GM21528 (cell line): ENCODE measurements at regions not wholly inside any gene's neighbourhood (a gene's known extent, or its start where the extent isn't known, plus 50 kb on each side); places are given as distances from the start of the nearest gene placed in this dataset.

ENCODE experiments used
- ATAC-seq: cut with Tn5 transposase; IDR thresholded peaks from one replicate; pipeline ENCODE4 v1.9.1; 2021; ENCODE audit warnings: mild to moderate bottlenecking, moderate library complexity; ENCODE audit not compliant: unreplicated experiment, low FRiP score

- no peak for ATAC-seq
Measured at GRCh38 chr5:8600843-8601242, 731.9 kb downstream of the MTRR start.

GRCh38 chr5:8601831-8602354 is 732.9 kb downstream of the MTRR start:
- no peak for ATAC-seq

GRCh38 chr5:8606231-8606630 is 737.3 kb downstream of the MTRR start:
- no peak for ATAC-seq

GRCh38 chr5:8611067-8611466 is 742.1 kb downstream of the MTRR start:
- ATAC-seq, result no peak

GRCh38 chr5:8613078-8613685 is 744.2 kb downstream of the MTRR start:
- no peak for ATAC-seq

- ATAC-seq, result no peak
Measured at GRCh38 chr5:8615142-8615858, 746.4 kb downstream of the MTRR start.

GRCh38 chr5:8628521-8628920 is 759.6 kb downstream of the MTRR start:
- no peak for ATAC-seq

- ATAC-seq, result no peak
Measured at GRCh38 chr5:8633259-8633658, 764.3 kb downstream of the MTRR start.

GRCh38 chr5:8633696-8634095 is 764.7 kb downstream of the MTRR start:
- ATAC-seq, result no peak

GRCh38 chr5:8634219-8634618 is 765.3 kb downstream of the MTRR start:
- no peak for ATAC-seq

- no peak for ATAC-seq
Measured at GRCh38 chr5:8641786-8642505, 773.0 kb downstream of the MTRR start.

- ATAC-seq, result no peak
Measured at GRCh38 chr5:8644377-8644776, 775.4 kb downstream of the MTRR start.

GRCh38 chr5:8647111-8647510 is 778.2 kb downstream of the MTRR start:
- ATAC-seq, result no peak

GRCh38 chr5:8650186-8650585 is 781.2 kb downstream of the MTRR start:
- ATAC-seq, result no peak

- no peak for ATAC-seq
Measured at GRCh38 chr5:8660133-8660893, 791.4 kb downstream of the MTRR start.

GRCh38 chr5:8663374-8663773 is 794.4 kb downstream of the MTRR start:
- no peak for ATAC-seq

GRCh38 chr5:8675182-8675581 is 806.2 kb downstream of the MTRR start:
- ATAC-seq, result no peak

- ATAC-seq, result no peak
Measured at GRCh38 chr5:8676695-8677094, 807.7 kb downstream of the MTRR start.

GRCh38 chr5:8682381-8682780 is 813.4 kb downstream of the MTRR start:
- ATAC-seq, result no peak

GRCh38 chr5:8683496-8683895 is 814.5 kb downstream of the MTRR start:
- no peak for ATAC-seq

GRCh38 chr5:8685704-8686103 is 816.8 kb downstream of the MTRR start:
- no peak for ATAC-seq
